ENCODE measurements at regions not wholly inside any gene's neighbourhood (a gene's known extent, or its start where the extent isn't known, plus 50 kb on each side); places are given as distances from the start of the nearest gene placed in this dataset.

DNA sequence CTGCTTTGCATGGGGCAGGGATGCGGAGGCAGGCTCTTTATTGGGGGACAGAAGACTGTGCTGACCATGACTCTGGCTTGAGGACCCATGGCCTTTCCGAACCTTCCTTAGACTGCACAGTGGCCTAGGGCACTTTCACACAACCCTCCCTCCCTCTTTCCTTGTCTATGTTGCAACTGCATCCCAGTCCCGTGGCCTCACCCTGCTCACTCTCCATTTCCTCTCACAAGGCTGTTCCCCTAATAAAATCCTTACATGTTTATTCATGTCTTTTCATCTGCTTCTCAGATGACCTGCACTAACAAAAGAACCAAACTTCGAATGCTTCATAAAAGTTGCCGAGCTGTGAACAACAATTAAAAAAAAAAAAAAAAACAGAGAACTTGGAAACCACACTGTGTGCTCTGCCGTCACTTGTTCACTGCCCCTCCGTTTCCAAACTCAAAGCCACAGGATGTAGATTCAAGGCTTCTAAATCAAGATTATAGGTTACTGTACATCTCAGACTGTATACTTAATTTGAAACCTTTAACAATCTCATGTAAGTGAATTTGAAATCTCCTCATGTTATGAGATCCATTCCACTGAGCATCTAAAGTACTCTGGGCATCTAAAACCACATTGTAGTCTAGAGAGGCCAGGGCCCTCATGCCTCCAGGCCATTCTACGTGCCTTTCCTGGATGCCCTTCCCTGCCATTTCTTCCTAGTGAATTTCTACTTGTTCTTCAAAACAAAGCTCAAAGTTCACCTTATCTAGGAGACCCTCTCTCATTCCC, 265.9 kb downstream of the SNX13 start:
- no peaks in the 10 kb centered on the region for H3K36me3 ChIP-seq (ENCODE audit: control insufficient read depth, insufficient read depth, low read length)
- H3K4me3 ChIP-seq (ENCODE audit: low read depth, low read length) = no peak overlapping the region
- no peaks in the 10 kb centered on the region for H3K27me3 ChIP-seq (ENCODE audit: control insufficient read depth, insufficient read depth, low read length)
- no peak for DNase-seq (ENCODE audit: low read depth)
- TF ChIP-seq, protein P1, sequence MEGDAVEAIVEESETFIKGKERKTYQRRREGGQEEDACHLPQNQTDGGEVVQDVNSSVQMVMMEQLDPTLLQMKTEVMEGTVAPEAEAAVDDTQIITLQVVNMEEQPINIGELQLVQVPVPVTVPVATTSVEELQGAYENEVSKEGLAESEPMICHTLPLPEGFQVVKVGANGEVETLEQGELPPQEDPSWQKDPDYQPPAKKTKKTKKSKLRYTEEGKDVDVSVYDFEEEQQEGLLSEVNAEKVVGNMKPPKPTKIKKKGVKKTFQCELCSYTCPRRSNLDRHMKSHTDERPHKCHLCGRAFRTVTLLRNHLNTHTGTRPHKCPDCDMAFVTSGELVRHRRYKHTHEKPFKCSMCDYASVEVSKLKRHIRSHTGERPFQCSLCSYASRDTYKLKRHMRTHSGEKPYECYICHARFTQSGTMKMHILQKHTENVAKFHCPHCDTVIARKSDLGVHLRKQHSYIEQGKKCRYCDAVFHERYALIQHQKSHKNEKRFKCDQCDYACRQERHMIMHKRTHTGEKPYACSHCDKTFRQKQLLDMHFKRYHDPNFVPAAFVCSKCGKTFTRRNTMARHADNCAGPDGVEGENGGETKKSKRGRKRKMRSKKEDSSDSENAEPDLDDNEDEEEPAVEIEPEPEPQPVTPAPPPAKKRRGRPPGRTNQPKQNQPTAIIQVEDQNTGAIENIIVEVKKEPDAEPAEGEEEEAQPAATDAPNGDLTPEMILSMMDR (IDR thresholded peaks at IDR 0.05; ENCODE audit: insufficient read depth, low read length, poor library complexity, severe bottlenecking) = no peak

DNA sequence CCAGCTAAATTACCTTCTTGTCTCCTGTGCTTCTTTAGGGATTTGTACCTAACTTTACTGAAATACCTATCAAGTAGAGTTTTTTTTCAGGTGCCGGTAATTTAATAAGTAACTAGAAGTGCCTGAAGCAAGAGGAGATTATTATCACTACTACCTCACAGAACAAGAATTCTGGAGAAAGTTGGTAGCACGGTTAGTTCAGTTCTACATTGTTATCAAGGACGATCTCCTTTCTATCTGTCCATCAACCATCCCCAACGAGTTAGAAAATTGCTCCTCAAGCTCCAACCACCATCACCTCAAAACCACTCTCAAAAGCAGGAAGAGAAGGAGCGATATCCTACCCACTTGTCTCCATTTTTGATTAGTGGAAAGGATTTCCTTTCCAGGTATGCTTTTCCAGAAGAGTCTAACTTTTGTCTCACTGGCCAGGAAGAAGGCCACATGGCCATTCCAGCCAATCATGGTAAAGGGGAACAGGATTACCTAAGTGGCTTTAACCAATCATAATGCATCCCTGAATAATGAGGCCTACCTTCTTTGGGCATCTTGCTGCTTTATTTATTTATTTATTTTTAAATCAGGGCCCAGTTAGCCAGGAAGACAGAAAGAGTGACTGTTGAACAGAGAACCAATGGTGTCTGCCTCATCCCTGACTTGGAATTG, 265.2 kb downstream of the SNX13 start:
- no peak for DNase-seq (ENCODE audit: low read depth)
- Histone ChIP-seq H3K36me3 (ENCODE audit: control insufficient read depth, insufficient read depth, low read length) (no peaks in the 10 kb centered on the region), H3K4me3 (ENCODE audit: low read depth, low read length) (no peak overlapping the region), H3K27me3 (ENCODE audit: control insufficient read depth, insufficient read depth, low read length) (no peaks in the 10 kb centered on the region)
- TF ChIP-seq, protein P1 (IDR thresholded peaks at IDR 0.05; ENCODE audit: insufficient read depth, low read length, poor library complexity, severe bottlenecking) = no peak

DNA sequence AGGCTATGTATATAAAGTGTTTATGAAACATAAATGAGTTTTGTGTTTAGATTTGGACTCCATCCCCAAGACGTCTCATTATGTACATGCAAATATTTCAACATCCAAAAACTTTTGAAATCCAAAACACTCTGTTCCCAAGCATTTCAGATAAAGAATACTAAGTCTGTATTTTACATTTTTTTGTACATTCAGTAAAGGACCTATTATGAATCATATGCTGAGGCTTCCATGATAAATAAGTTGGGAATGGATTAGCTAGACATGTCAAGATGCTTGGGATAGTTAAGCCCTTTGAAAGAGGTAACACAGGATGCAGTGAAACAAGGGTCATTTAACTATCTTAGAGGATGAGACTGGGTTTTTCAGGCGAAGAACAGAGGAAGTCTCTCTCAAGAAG, 262.9 kb downstream of the SNX13 start:
- no peaks in the 10 kb centered on the region for H3K36me3 ChIP-seq (ENCODE audit: control insufficient read depth, insufficient read depth, low read length)
- TF ChIP-seq, protein P1 (IDR thresholded peaks at IDR 0.05; ENCODE audit: insufficient read depth, low read length, poor library complexity, severe bottlenecking) = no peak
- DNase-seq (ENCODE audit: low read depth) = no peak
- H3K4me3 ChIP-seq (ENCODE audit: low read depth, low read length) = no peak overlapping the region
- no peaks in the 10 kb centered on the region for H3K27me3 ChIP-seq (ENCODE audit: control insufficient read depth, insufficient read depth, low read length)

DNA sequence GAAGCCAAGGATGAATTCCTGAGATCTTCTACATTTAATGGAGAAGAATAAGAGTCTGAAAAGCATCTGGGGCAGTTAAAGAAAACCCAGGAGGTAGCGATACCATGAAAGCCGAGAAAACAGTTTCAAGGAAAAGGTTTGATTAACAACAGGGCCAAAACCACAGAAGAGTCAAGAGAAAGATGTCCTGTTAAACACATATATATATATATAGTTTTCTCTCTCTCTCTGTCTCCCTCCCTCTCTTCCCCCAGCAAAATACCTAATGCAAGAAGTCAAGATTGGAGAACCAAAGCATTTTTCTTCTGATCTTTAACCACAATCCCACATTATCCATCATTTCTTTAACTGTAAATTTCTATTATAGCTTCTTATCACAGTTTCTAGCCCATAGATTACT, 261.4 kb downstream of the SNX13 start:
- Histone ChIP-seq H3K27me3 (ENCODE audit: control insufficient read depth, insufficient read depth, low read length) (no peaks in the 10 kb centered on the region), H3K36me3 (ENCODE audit: control insufficient read depth, insufficient read depth, low read length) (no peaks in the 10 kb centered on the region), H3K4me3 (ENCODE audit: low read depth, low read length) (no peak overlapping the region)
- TF ChIP-seq, protein P1 (IDR thresholded peaks at IDR 0.05; ENCODE audit: insufficient read depth, low read length, poor library complexity, severe bottlenecking) = no peak
- DNase-seq (ENCODE audit: low read depth) = no peak

DNA sequence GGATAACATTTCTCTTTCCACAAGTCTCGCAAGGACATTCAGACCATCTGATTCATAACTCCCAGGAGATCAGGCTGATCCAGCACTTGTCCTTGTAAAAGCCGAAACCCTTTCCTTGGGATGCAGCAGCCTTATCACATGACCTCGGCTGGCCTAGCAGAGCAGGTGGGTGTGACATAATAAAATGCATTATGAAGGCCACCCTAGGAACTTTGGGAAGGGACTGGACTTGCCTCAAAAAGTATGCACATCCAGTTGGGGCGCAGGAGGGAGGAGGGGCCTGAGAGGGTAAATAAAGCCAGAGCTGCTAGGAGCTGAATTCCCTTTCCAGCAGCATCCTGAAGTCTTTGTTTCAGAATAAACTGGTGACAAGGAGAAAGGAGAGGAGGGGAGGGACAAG, 260.8 kb downstream of the SNX13 start:
- no peak for DNase-seq (ENCODE audit: low read depth)
- TF ChIP-seq, protein P1 (IDR thresholded peaks at IDR 0.05; ENCODE audit: insufficient read depth, low read length, poor library complexity, severe bottlenecking) = no peak
- no peaks in the 10 kb centered on the region for H3K27me3 ChIP-seq (ENCODE audit: control insufficient read depth, insufficient read depth, low read length)
- H3K4me3 ChIP-seq (ENCODE audit: low read depth, low read length) = no peak overlapping the region
- H3K36me3 ChIP-seq (ENCODE audit: control insufficient read depth, insufficient read depth, low read length) = no peaks in the 10 kb centered on the region

All from kidney epithelial cell (primary cell).